ENCODE measurements at regions not wholly inside any gene's neighbourhood (a gene's known extent, or its start where the extent isn't known, plus 50 kb on each side); places are given as distances from the start of the nearest gene placed in this dataset.
"Not testable (repeated sequence)": the region's sequence is repeated elsewhere in the genome, so short reads cannot be mapped to it uniquely, and the experiment has no call there.

GRCh38 chr5:154606246-154606645 is 128.2 kb upstream of the HAND1 start:
- Mint-ChIP-seq H3K27ac (no peak overlapping the region), H3K9me3 (no peaks in the 10 kb centered on the region), H3K4me3 (no peak overlapping the region), H3K36me3 (ENCODE audit: low read depth) (no peaks in the 10 kb centered on the region), H3K4me1 (peaks cover 3% of the 10 kb centered on the region), H3K27me3 (ENCODE audit: low read depth) (peaks cover 93% of the 10 kb centered on the region)
- TF ChIP-seq CTCF (IDR thresholded peaks at IDR 0.05; ENCODE audit: unreplicated experiment in 3 of 3), result no peak

DNA sequence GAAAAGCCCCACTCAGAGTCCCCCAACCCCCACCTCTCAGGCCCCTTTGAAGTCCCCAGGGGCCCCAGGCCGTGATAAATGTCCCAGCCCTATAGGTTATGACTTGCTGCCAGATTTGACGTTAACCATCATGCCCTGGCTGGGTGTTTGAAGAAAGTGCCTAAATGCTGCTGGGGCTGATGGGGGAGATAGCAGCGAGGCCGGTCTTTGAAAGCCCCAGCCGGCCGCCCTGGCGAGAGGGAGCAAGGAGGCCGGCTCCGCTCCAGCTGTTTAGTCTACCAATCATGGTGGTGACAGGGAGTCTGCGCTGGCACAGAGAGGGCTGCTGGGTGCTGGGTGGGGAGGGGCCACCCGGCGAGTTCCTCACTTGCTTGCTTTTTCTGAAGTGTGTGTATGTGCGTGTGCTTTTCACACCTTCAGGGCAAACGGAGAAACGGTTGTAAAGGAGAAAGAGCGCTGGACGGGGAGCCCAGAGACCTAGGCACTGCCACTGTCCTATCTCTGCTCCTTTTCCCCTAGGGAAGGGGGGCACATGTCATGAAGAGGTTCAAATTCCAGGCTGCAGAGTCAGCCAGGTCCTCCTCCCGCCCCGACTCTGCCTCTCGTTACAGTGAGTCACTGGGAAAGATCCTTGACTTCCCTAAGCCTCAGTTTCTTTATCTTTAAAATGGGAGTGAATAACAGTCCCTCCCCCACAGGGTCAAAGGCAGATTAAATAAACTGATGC is 126.1 kb upstream of the HAND1 start:
- no peak for TF ChIP-seq CTCF (IDR thresholded peaks at IDR 0.05; ENCODE audit: unreplicated experiment in 3 of 3)
- H3K27me3 Mint-ChIP-seq (ENCODE audit: low read depth), result peaks cover 85% of the 10 kb centered on the region
- H3K4me3 Mint-ChIP-seq, result peak overlapping the region in 1 of 3 experiments; percentile 61
- H3K4me1 Mint-ChIP-seq, result no peaks in the 10 kb centered on the region
- H3K27ac Mint-ChIP-seq, result peak overlapping the region in 1 of 3 experiments; percentile 16
- no peaks in the 10 kb centered on the region for H3K9me3 Mint-ChIP-seq
- no peaks in the 10 kb centered on the region for H3K36me3 Mint-ChIP-seq (ENCODE audit: low read depth)

- peaks cover 79% of the 10 kb centered on the region for H3K27me3 Mint-ChIP-seq (ENCODE audit: low read depth)
Measured at GRCh38 chr5:154603485-154603884, 125.5 kb upstream of the HAND1 start.

GRCh38 chr5:154603011-154603410 is 125.0 kb upstream of the HAND1 start:
- Mint-ChIP-seq H3K27ac (no peak overlapping the region), H3K36me3 (ENCODE audit: low read depth) (no peaks in the 10 kb centered on the region), H3K4me1 (no peaks in the 10 kb centered on the region), H3K27me3 (ENCODE audit: low read depth) (peaks cover 74% of the 10 kb centered on the region), H3K4me3 (no peak overlapping the region), H3K9me3 (no peaks in the 10 kb centered on the region)
- TF ChIP-seq CTCF (IDR thresholded peaks at IDR 0.05; ENCODE audit: unreplicated experiment in 3 of 3), result no peak

More at GRCh38 chr5:154603485-154603884, 125.5 kb upstream of the HAND1 start:
- H3K4me1 Mint-ChIP-seq, result no peaks in the 10 kb centered on the region
- no peaks in the 10 kb centered on the region for H3K36me3 Mint-ChIP-seq (ENCODE audit: low read depth)
- H3K4me3 Mint-ChIP-seq, result no peak overlapping the region
- H3K9me3 Mint-ChIP-seq, result no peaks in the 10 kb centered on the region
- no peak for TF ChIP-seq CTCF (IDR thresholded peaks at IDR 0.05; ENCODE audit: unreplicated experiment in 3 of 3)
- H3K27ac Mint-ChIP-seq, result no peak overlapping the region

GRCh38 chr5:154601014-154601413 is 123.0 kb upstream of the HAND1 start:
- no peaks in the 10 kb centered on the region for H3K36me3 Mint-ChIP-seq (ENCODE audit: low read depth)
- H3K4me1 Mint-ChIP-seq, result no peaks in the 10 kb centered on the region
- H3K27me3 Mint-ChIP-seq (ENCODE audit: low read depth), result peaks cover 55% of the 10 kb centered on the region
- no peak overlapping the region for H3K27ac Mint-ChIP-seq
- TF ChIP-seq CTCF (IDR thresholded peaks at IDR 0.05; ENCODE audit: unreplicated experiment in 3 of 3), result no peak
- H3K4me3 Mint-ChIP-seq, result no peak overlapping the region
- no peaks in the 10 kb centered on the region for H3K9me3 Mint-ChIP-seq

DNA sequence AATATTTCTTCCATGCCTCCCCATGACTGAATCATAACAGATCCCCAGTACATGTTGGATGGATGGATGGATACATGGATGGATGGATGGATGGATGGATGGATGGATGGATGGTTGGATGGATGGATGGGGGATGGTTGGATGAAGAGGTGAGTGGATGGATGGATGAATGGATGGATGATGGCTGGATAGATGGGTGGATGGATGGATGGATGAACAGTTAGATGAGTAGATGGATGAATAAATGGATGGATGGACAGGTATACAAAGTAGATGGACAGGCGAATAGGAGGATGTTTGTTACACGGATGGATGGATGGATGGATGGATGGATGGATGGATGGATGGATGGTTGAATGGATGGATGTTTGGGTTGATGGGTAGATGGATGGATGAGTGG is 120.0 kb upstream of the HAND1 start:
- Mint-ChIP-seq H3K27me3 (ENCODE audit: low read depth) (peaks cover 31% of the 10 kb centered on the region), H3K4me3 (no peak overlapping the region)

GRCh38 chr5:154596844-154597243 is 118.8 kb upstream of the HAND1 start:
- H3K4me1 Mint-ChIP-seq; H3K27ac Mint-ChIP-seq; H3K36me3 Mint-ChIP-seq (ENCODE audit: low read depth); H3K4me3 Mint-ChIP-seq; H3K9me3 Mint-ChIP-seq: not testable (repeated sequence)
- peaks cover 21% of the 10 kb centered on the region for H3K27me3 Mint-ChIP-seq (ENCODE audit: low read depth)

More for the DNA sequence above, 120.0 kb upstream of the HAND1 start:
- H3K9me3 Mint-ChIP-seq, result peaks cover 2% of the 10 kb centered on the region
- TF ChIP-seq CTCF (IDR thresholded peaks at IDR 0.05; ENCODE audit: unreplicated experiment in 3 of 3), result no peak
- H3K36me3 Mint-ChIP-seq (ENCODE audit: low read depth), result no peaks in the 10 kb centered on the region
- H3K4me1 Mint-ChIP-seq, result no peaks in the 10 kb centered on the region
- no peak overlapping the region for H3K27ac Mint-ChIP-seq

All from nephron (organoid).